K562 (cell line): ENCODE measurements at regions not wholly inside any gene's neighbourhood (a gene's known extent, or its start where the extent isn't known, plus 50 kb on each side); places are given as distances from the start of the nearest gene placed in this dataset.

Experiments
- ATAC-seq: fragments of 200-7000 bp; cut with Tn5 transposase; 3 replicates; pipeline ENCODE4 v1.9.1; 2020; ENCODE audit warnings: moderate library complexity
- BruUV-seq: library from RNA; stranded (reverse); fragments of 400-500 nt; replicated peaks from 2 replicates; lab custom pipeline; 2021; lab: Mats Ljungman, UMichigan
- CTCF ChIA-PET: fragments of 300-600 bp; formaldehyde crosslinking; extraction: SDS; loops from one replicate; lab custom pipeline; 2021; ENCODE audit warnings: low intra/inter-chr PET ratio; lab: Yijun Ruan, JAX
- POLR2A ChIA-PET: fragments of 300-600, 350-650 bp; sonication (Branson Sonifier 250); formaldehyde crosslinking; extraction: SDS; loops from one replicate; lab custom pipeline; 2021; ENCODE audit warnings: antibody characterized with exemption, inconsistent platforms; lab: Yijun Ruan, JAX
- DNase-seq, 4 experiments: peaks; one replicate each; pipeline versions ENCODE4 v3.0.0 to v3.0.0-alpha.2; 2011 to 2018; ENCODE audit warnings: low spot score in 3 of 4, mixed read lengths in 3 of 4; ENCODE audit errors: extremely low read depth in 1 of 4
- FAIRE-seq: peaks from 2 replicates; lab custom pipeline; 2011; peaks lifted over from hg19 to GRCh38; lab: Jason Lieb, UNC
- H2AFZ ChIP-seq: 2 replicates; pipeline ENCODE4 v1.6.0; 2011; ENCODE audit warnings: low read depth, low read length, control low read depth, inconsistent platforms
- H3K27ac ChIP-seq: fragments of 200-600 bp; 3 replicates; pipeline ENCODE4 v1.8.0; 2011; ENCODE audit warnings: low read depth, mild to moderate bottlenecking, control low read depth, inconsistent platforms, low read length, moderate library complexity, mixed read lengths; ENCODE audit errors: extremely low read depth
- H3K27me3 ChIP-seq, 2 experiments: fragments of 300-600 bp in 1 of 2; 2 replicates in 1 of 2; 3 replicates in 1 of 2; pipeline versions ENCODE4 v1.6.0 to v1.8.0; 2011; ENCODE audit warnings: inconsistent platforms in 2 of 2, low read length in 2 of 2, mild to moderate bottlenecking in 1 of 2, mixed read lengths in 1 of 2, moderate library complexity in 1 of 2; ENCODE audit not compliant: control insufficient read depth in 2 of 2, insufficient read depth in 2 of 2
- H3K36me3 ChIP-seq: fragments of 300-600 bp; 3 replicates; pipeline ENCODE4 v1.8.0; 2011; ENCODE audit warnings: mild to moderate bottlenecking, low read length, inconsistent platforms; ENCODE audit not compliant: control insufficient read depth, insufficient read depth
- H3K4me1 ChIP-seq, 2 experiments: fragments of 200-600 bp in 1 of 2; replicated peaks in 1 of 2; 2 replicates in 1 of 2; 3 replicates in 1 of 2; pipeline versions ENCODE4 v1.5.1 to v1.8.0; 2011; ENCODE audit warnings: inconsistent platforms in 2 of 2, low read length in 2 of 2, mild to moderate bottlenecking in 1 of 2, mixed read lengths in 1 of 2, moderate library complexity in 1 of 2; ENCODE audit not compliant: control insufficient read depth in 2 of 2, insufficient read depth in 2 of 2
- H3K4me2 ChIP-seq: 2 replicates; pipeline ENCODE4 v1.6.1; 2011; ENCODE audit warnings: low read length, control low read depth, inconsistent platforms, mixed read lengths; ENCODE audit not compliant: insufficient read depth
- H3K4me3 ChIP-seq: fragments of 200-600 bp; sonication (generic), shearing (Covaris generic); 2 replicates; pipeline ENCODE4 v1.5.1; 2016; ENCODE audit warnings: control low read depth, inconsistent platforms
- H3K79me2 ChIP-seq: fragments of 200-600 bp; 3 replicates; pipeline ENCODE4 v1.8.0; 2011; ENCODE audit warnings: low read length, inconsistent platforms; ENCODE audit not compliant: control insufficient read depth, insufficient read depth
- H3K9ac ChIP-seq, 2 experiments: 2 replicates each; pipeline versions ENCODE4 v1.6.0 to v1.6.1; 2011; ENCODE audit warnings: low read depth in 2 of 2, low read length in 2 of 2, control low read depth in 1 of 2, inconsistent platforms in 1 of 2, mild to moderate bottlenecking in 1 of 2, mixed read lengths in 1 of 2; ENCODE audit not compliant: insufficient read depth in 1 of 2
- H3K9me1 ChIP-seq: one replicate; pipeline ENCODE4 v1.6.0; 2011; ENCODE audit warnings: inconsistent platforms, mild to moderate bottlenecking, low read length, moderate library complexity; ENCODE audit not compliant: control insufficient read depth, insufficient read depth
- H3K9me3 ChIP-seq: replicated peaks from 2 replicates; pipeline ENCODE4 v1.5.1; 2011; ENCODE audit warnings: low read depth, low read length, inconsistent platforms; ENCODE audit not compliant: control insufficient read depth, insufficient read depth
- H4K20me1 ChIP-seq: replicated peaks from 2 replicates; pipeline ENCODE4 v1.6.1; 2011; ENCODE audit warnings: low read length, inconsistent platforms, mixed read lengths; ENCODE audit not compliant: control insufficient read depth, insufficient read depth
- BCL6 ChIP-seq: fragments of 250-450 bp; sonication (Bioruptor Pico); IDR thresholded peaks from 2 replicates; pipeline ENCODE4 v1.4.0; 2020
- PHTF2 ChIP-seq: fragments of 250-450 bp; sonication (Bioruptor Pico); IDR thresholded peaks from 2 replicates; pipeline ENCODE4 v1.5.0; 2021; ENCODE audit warnings: mild to moderate bottlenecking
- SMARCC2 ChIP-seq: fragments of 450-650 bp; IDR thresholded peaks from 2 replicates; pipeline ENCODE4 v1.6.1; 2017; ENCODE audit warnings: antibody characterized with exemption, moderate library complexity, mild to moderate bottlenecking, low read depth
- ZNF277 ChIP-seq: fragments of 250-450 bp; sonication (Bioruptor Pico); IDR thresholded peaks from 2 replicates; pipeline ENCODE4 v1.8.0; 2022; ENCODE audit warnings: inconsistent platforms, mild to moderate bottlenecking, moderate library complexity, borderline replicate concordance
- WGBS: fragments of 100-300 bp; shearing (Covaris generic); methylation state at CpG from one replicate; pipeline ENCODE4 v1.1.6; 2016; ENCODE audit warnings: low coverage, mixed read lengths; ENCODE audit not compliant: insufficient coverage; ENCODE audit errors: missing lambda C conversion rate; 5-methylcytosine and 5-hydroxymethylcytosine counted together
- in situ Hi-C: fragments of 300-500 bp; cut with MboI; formaldehyde crosslinking; loops from 4 replicates; pipeline ENCODE4 v1.15.0; 2018; ENCODE audit warnings: inconsistent platforms, mixed read lengths
- intact Hi-C: fragments of 100-400 bp; cut with micrococcal nuclease; formaldehyde crosslinking; loops from 2 replicates; pipeline ENCODE4 v1.14.2; 2022
- TF ChIP-seq, protein P1 (sequence below), 2 experiments: fragments of 450-650 bp in 1 of 2; sonication (generic) in 1 of 2; formaldehyde crosslinking in 1 of 2; IDR thresholded peaks; 2 replicates each; pipeline versions ENCODE4 v1.7.1 to v1.9.0; 2016 to 2022; ENCODE audit warnings: inconsistent platforms in 1 of 2, mild to moderate bottlenecking in 1 of 2, missing genetic modification reagents in 1 of 2
- TF ChIP-seq, protein P2 (sequence below): fragments of 250-450 bp; sonication (Bioruptor Pico); IDR thresholded peaks from 2 replicates; pipeline ENCODE4 v1.4.0; 2020; ENCODE audit warnings: mild to moderate bottlenecking, moderate library complexity

GRCh38 chr5:174204535-174205313 is 159.2 kb downstream of the NSG2 start:
- ChIA-PET POLR2A (interaction anchor here (0.6 kb wide), 1 partner anchor 15 kb away, joined by 3 read pairs; no protein-coding TSS in a partner anchor), CTCF (no interaction called here)
- Histone ChIP-seq H4K20me1 (no peaks in the 10 kb centered on the region), H3K27me3 (peaks cover 0 to 8% of the 10 kb centered on the region in 2 experiments; a peak in 1 of 5 replicates), H3K9me1 (no peaks in the 10 kb centered on the region), H3K27ac (no peak overlapping the region), H3K4me2 (no peak overlapping the region), H3K79me2 (no peaks in the 10 kb centered on the region), H3K9ac (no peak overlapping the region), H3K4me1 (no peaks in the 10 kb centered on the region), H2AFZ (no peak overlapping the region), H3K36me3 (no peaks in the 10 kb centered on the region), H3K4me3 (no peak overlapping the region), H3K9me3 (no peaks in the 10 kb centered on the region)
- no peak for DNase-seq
- BruUV-seq = no TSS peak
- 1% methylated on average over 9 of the region's 9 CpGs for WGBS
- no peak for ATAC-seq
- no peak for FAIRE-seq
- in situ Hi-C loops = no loop called here
- intact Hi-C loops = no loop called here
- TF ChIP-seq ZNF277 (CRISPR knock-in tag) (no peak), SMARCC2 (no peak), PHTF2 (no peak), BCL6 (CRISPR knock-in tag) (no peak)
- TF ChIP-seq, protein P1, sequence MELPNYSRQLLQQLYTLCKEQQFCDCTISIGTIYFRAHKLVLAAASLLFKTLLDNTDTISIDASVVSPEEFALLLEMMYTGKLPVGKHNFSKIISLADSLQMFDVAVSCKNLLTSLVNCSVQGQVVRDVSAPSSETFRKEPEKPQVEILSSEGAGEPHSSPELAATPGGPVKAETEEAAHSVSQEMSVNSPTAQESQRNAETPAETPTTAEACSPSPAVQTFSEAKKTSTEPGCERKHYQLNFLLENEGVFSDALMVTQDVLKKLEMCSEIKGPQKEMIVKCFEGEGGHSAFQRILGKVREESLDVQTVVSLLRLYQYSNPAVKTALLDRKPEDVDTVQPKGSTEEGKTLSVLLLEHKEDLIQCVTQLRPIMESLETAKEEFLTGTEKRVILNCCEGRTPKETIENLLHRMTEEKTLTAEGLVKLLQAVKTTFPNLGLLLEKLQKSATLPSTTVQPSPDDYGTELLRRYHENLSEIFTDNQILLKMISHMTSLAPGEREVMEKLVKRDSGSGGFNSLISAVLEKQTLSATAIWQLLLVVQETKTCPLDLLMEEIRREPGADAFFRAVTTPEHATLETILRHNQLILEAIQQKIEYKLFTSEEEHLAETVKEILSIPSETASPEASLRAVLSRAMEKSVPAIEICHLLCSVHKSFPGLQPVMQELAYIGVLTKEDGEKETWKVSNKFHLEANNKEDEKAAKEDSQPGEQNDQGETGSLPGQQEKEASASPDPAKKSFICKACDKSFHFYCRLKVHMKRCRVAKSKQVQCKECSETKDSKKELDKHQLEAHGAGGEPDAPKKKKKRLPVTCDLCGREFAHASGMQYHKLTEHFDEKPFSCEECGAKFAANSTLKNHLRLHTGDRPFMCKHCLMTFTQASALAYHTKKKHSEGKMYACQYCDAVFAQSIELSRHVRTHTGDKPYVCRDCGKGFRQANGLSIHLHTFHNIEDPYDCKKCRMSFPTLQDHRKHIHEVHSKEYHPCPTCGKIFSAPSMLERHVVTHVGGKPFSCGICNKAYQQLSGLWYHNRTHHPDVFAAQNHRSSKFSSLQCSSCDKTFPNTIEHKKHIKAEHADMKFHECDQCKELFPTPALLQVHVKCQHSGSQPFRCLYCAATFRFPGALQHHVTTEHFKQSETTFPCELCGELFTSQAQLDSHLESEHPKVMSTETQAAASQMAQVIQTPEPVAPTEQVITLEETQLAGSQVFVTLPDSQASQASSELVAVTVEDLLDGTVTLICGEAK (IDR thresholded peaks at IDR 0.05) = no peak
- TF ChIP-seq, protein P1 (CRISPR knock-in tag; IDR thresholded peaks at IDR 0.05) = no peak
- TF ChIP-seq, protein P2, sequence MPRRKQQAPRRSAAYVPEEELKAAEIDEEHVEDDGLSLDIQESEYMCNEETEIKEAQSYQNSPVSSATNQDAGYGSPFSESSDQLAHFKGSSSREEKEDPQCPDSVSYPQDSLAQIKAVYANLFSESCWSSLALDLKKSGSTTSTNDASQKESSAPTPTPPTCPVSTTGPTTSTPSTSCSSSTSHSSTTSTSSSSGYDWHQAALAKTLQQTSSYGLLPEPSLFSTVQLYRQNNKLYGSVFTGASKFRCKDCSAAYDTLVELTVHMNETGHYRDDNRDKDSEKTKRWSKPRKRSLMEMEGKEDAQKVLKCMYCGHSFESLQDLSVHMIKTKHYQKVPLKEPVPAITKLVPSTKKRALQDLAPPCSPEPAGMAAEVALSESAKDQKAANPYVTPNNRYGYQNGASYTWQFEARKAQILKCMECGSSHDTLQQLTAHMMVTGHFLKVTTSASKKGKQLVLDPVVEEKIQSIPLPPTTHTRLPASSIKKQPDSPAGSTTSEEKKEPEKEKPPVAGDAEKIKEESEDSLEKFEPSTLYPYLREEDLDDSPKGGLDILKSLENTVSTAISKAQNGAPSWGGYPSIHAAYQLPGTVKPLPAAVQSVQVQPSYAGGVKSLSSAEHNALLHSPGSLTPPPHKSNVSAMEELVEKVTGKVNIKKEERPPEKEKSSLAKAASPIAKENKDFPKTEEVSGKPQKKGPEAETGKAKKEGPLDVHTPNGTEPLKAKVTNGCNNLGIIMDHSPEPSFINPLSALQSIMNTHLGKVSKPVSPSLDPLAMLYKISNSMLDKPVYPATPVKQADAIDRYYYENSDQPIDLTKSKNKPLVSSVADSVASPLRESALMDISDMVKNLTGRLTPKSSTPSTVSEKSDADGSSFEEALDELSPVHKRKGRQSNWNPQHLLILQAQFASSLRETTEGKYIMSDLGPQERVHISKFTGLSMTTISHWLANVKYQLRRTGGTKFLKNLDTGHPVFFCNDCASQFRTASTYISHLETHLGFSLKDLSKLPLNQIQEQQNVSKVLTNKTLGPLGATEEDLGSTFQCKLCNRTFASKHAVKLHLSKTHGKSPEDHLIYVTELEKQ (CRISPR knock-in tag) = no peak
